Activated CD4-positive, alpha-beta T cell treated with anti-CD3 and anti-CD28 coated beads, Interleukin-2, amount 10 ng/mL, durations not matched to agents 7 days and 5 days (primary cell): ENCODE measurements at regions not wholly inside any gene's neighbourhood (a gene's known extent, or its start where the extent isn't known, plus 50 kb on each side); places are given as distances from the start of the nearest gene placed in this dataset.

ENCODE experiments used
- CTCF ChIA-PET: fragments of 350-600 bp; sonication (Branson Sonifier 250); formaldehyde crosslinking; loops from one replicate; lab custom pipeline; 2021; ENCODE audit warnings: antibody characterized with exemption; lab: Charles Lee
- POLR2A ChIA-PET: fragments of 350-600 bp; sonication (Branson Sonifier 250); formaldehyde crosslinking; loops from one replicate; lab custom pipeline; 2021; ENCODE audit warnings: antibody characterized with exemption; lab: Charles Lee
- DNase-seq: peaks from one replicate; pipeline ENCODE4 v3.0.0-alpha.2; 2020
- H3K27ac Mint-ChIP-seq: one replicate; pipeline ENCODE4 v1.8.0; 2021; ENCODE audit warnings: mild to moderate bottlenecking, moderate library complexity, mixed read lengths
- H3K27me3 Mint-ChIP-seq: one replicate; pipeline ENCODE4 v1.8.0; 2021; ENCODE audit warnings: mixed read lengths
- H3K36me3 Mint-ChIP-seq: one replicate; pipeline ENCODE4 v1.8.0; 2021; ENCODE audit warnings: low read depth, mixed read lengths
- H3K4me1 Mint-ChIP-seq: one replicate; pipeline ENCODE4 v1.8.0; 2021; ENCODE audit warnings: mixed read lengths
- H3K4me3 Mint-ChIP-seq: one replicate; pipeline ENCODE4 v1.8.0; 2021; ENCODE audit warnings: mild to moderate bottlenecking, moderate library complexity, mixed read lengths
- H3K9me3 Mint-ChIP-seq: one replicate; pipeline ENCODE4 v1.8.0; 2021; ENCODE audit warnings: mixed read lengths

- no peaks in the 10 kb centered on the region for H3K4me1 Mint-ChIP-seq
- H3K27ac Mint-ChIP-seq, result no peak overlapping the region
- H3K36me3 Mint-ChIP-seq, result no peaks in the 10 kb centered on the region
- H3K4me3 Mint-ChIP-seq, result no peak overlapping the region
- CTCF ChIA-PET, result no interaction called here
- POLR2A ChIA-PET, result no interaction called here
- H3K9me3 Mint-ChIP-seq, result no peaks in the 10 kb centered on the region
- H3K27me3 Mint-ChIP-seq, result no peaks in the 10 kb centered on the region
- DNase-seq, result no peak
Measured at GRCh38 chr12:124372831-124373230, 77.9 kb downstream of the RFLNA start.

DNA sequence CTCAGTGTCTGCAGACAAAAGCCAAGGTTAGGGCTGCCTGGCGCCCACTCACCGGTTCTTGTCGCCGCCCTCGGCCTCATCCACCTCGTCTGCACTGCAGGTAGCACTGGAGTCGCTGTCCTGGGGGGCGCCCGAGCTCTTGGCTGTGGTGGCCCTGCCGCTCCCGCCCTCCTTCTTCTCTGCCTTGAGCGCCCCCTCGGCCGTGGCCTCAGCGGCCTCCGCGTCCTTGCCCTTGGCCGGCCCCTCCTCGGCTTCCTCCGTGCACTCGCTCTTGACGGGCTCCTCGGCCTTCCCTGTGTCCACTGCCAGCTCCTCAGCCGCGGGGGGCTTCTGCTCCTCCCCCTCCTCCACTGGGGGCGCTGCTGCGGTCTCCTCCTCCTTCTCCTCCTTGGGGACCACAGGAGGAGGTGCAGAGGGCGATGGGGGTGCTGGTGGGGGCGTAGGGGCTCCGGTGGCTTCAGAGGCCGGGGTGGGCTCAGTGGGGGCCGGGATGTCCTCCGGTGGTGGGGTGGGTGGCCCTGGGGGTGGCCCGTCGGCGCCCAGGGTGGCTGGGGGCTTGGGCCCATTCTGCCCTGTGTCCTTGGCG is 77.2 kb downstream of the RFLNA start:
- no peaks in the 10 kb centered on the region for H3K9me3 Mint-ChIP-seq
- no peak for DNase-seq
- H3K36me3 Mint-ChIP-seq, result no peaks in the 10 kb centered on the region
- H3K4me3 Mint-ChIP-seq, result no peak overlapping the region
- no peaks in the 10 kb centered on the region for H3K4me1 Mint-ChIP-seq
- H3K27me3 Mint-ChIP-seq, result no peaks in the 10 kb centered on the region
- CTCF ChIA-PET, result interaction anchor here (0.6 kb wide), 1 partner anchor 306 kb away, joined by 3 read pairs; no protein-coding TSS in a partner anchor
- H3K27ac Mint-ChIP-seq, result no peak overlapping the region
- POLR2A ChIA-PET, result no interaction called here

DNA sequence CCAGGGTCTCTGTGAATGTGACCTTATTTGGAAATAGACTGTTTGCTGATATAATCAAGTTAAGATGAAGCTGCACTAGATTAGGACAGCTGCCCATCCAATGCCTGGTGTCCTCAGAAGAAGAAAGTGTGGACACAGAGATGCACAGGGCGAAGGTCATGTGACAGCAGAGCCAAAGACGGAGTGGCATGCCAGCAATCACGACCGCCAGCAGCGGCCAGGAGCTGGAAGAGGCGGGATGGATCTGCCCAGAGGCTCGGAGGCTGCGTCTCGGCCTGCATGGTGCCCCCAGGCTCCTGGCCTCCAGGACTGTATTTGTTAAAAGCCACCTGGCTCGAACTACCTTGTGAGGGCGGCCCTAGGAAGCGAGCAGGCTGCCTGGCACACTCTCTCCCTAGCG is 76.5 kb downstream of the RFLNA start:
- ChIA-PET CTCF (no interaction called here), POLR2A (no interaction called here)
- Mint-ChIP-seq H3K27ac (no peak overlapping the region), H3K27me3 (no peaks in the 10 kb centered on the region), H3K4me3 (no peak overlapping the region), H3K9me3 (no peaks in the 10 kb centered on the region), H3K4me1 (no peaks in the 10 kb centered on the region), H3K36me3 (no peaks in the 10 kb centered on the region)
- DNase-seq, result no peak

DNA sequence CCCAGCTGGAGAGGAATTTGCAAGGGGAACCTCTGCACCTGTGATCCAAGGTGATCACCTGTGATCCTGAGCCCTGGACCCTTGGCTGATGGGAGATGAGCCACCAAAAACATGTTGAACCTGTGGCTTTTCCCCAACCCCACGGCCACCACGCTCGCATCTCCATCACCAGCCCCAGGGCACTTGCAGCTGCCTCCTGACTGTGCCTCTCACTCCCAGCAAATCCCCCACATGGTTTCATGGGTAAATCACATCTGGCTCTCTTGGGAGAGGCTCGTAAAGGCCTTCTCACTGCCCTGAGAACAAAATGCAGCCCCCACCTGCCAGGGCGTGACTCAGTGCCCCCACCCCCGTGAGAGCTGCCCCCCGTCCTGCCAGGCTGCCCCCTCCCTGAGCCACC is 76.0 kb downstream of the RFLNA start:
- DNase-seq, result no peak
- Mint-ChIP-seq H3K36me3 (peaks cover 1% of the 10 kb centered on the region), H3K4me1 (no peaks in the 10 kb centered on the region), H3K27me3 (no peaks in the 10 kb centered on the region), H3K27ac (no peak overlapping the region), H3K4me3 (no peak overlapping the region), H3K9me3 (no peaks in the 10 kb centered on the region)
- POLR2A ChIA-PET, result no interaction called here
- CTCF ChIA-PET, result no interaction called here

DNA sequence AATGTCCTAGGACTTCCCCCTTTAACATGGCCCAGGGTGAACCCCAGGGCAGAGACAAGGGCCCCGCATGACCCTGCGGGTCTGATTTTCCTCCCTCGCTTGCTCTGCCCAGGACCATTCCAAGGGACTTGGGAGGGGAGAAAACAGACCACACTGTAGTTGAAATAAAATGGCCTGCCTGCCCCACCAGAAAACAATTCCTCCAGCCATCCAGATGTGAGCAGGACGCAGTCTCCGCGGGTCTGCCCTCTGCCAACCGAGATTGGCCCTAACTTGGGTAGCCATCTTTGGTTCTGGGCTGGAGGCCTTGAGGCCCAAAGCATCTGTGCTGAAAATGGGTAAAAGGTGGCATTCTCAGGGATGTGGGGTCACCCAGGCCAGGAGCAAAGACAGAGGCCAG is 75.5 kb downstream of the RFLNA start:
- Mint-ChIP-seq H3K4me3 (no peak overlapping the region), H3K36me3 (peaks cover 1% of the 10 kb centered on the region), H3K9me3 (no peaks in the 10 kb centered on the region), H3K27me3 (no peaks in the 10 kb centered on the region), H3K27ac (no peak overlapping the region), H3K4me1 (no peaks in the 10 kb centered on the region)
- CTCF ChIA-PET, result interaction anchor here (1.4 kb wide), 1 partner anchor 37 kb away, joined by 3 read pairs; no protein-coding TSS in a partner anchor
- DNase-seq, result no peak
- POLR2A ChIA-PET, result no interaction called here

DNA sequence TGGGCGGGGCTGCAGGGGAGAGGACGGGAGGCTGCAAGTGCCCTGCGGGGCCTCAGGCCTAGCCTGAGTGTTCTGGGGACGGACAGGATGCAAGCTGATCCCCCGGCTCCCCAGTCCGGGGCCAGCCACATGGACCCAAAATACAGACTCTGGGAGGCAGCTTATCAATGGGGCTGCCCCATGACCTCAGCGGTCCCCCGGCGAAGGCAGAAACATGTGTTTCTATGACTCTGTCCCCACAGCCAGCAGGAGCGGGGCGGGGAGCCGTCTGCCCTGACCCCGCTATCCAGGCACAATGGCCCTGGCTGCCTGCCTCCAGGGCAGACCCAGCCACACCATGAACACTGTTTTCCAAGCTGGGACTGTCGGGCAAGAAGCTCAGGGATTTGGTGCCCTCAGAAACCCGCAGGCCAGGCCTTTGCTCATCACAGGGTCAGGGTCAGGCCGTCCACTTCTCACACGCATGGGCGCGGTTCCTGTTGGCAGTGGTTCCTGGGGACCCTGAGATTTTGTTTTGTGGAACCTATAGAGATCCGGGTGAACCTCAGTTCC is 75.0 kb downstream of the RFLNA start:
- Mint-ChIP-seq H3K4me3 (no peak overlapping the region), H3K9me3 (no peaks in the 10 kb centered on the region), H3K36me3 (peaks cover 1% of the 10 kb centered on the region), H3K27me3 (no peaks in the 10 kb centered on the region), H3K4me1 (no peaks in the 10 kb centered on the region), H3K27ac (no peak overlapping the region)
- CTCF ChIA-PET, result interaction anchor here (1.4 kb wide), 1 partner anchor 36 kb away, joined by 3 read pairs; no protein-coding TSS in a partner anchor
- DNase-seq, result no peak
- POLR2A ChIA-PET, result no interaction called here

GRCh38 chr12:124369055-124369826 is 74.3 kb downstream of the RFLNA start:
- CTCF ChIA-PET, result interaction anchor here (1.4 kb wide), 1 partner anchor 36 kb away, joined by 3 read pairs; no protein-coding TSS in a partner anchor
- POLR2A ChIA-PET, result no interaction called here

GRCh38 chr12:124368421-124369032 is 73.6 kb downstream of the RFLNA start:
- ChIA-PET POLR2A (no interaction called here), CTCF (no interaction called here)
- no peak for DNase-seq
- Mint-ChIP-seq H3K36me3 (peaks cover 1% of the 10 kb centered on the region), H3K27ac (no peak overlapping the region), H3K9me3 (no peaks in the 10 kb centered on the region), H3K4me1 (no peaks in the 10 kb centered on the region), H3K27me3 (no peaks in the 10 kb centered on the region), H3K4me3 (no peak overlapping the region)

More at GRCh38 chr12:124369055-124369826, 74.3 kb downstream of the RFLNA start:
- H3K9me3 Mint-ChIP-seq, result no peaks in the 10 kb centered on the region
- H3K27ac Mint-ChIP-seq, result no peak overlapping the region
- no peak for DNase-seq
- no peaks in the 10 kb centered on the region for H3K27me3 Mint-ChIP-seq
- H3K4me3 Mint-ChIP-seq, result no peak overlapping the region
- peaks cover 1% of the 10 kb centered on the region for H3K36me3 Mint-ChIP-seq
- no peaks in the 10 kb centered on the region for H3K4me1 Mint-ChIP-seq

DNA sequence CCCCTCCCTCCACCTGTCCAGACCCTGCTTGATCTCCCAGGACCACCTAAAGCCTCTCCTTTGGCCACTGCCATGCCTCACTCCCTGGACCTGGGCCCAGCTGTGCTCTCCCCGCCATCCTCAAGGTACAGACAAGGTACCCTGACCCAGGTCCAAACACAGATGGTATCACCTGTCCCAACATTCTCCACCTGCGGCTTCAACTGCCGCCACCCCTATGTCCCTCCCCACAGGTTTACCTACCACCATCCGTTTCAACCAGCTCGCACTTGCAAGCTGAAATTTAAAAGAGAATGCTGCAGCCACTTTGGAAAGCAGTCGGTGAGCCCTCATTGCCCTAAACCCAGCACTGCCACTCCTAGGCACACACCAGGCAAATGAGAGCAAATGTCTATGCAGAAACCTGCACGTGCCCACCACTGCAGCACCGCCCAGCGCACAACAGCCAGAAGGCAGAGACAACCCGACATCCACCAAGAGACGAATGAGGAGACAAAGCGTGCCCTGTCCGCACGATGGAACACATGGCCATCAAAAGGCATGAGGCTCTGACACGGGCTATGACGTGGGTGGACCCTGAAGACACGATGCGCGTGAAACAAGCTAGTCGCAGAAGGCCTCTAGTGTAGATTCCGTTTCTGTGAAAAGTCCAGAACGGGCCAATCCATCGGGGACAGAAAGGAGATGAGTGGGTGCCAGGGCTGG is 71.0 kb downstream of the RFLNA start:
- H3K9me3 Mint-ChIP-seq, result no peaks in the 10 kb centered on the region
- peaks cover 5% of the 10 kb centered on the region for H3K36me3 Mint-ChIP-seq
- POLR2A ChIA-PET, result no interaction called here
- H3K4me3 Mint-ChIP-seq, result no peak overlapping the region
- no peaks in the 10 kb centered on the region for H3K4me1 Mint-ChIP-seq
- CTCF ChIA-PET, result no interaction called here
- DNase-seq, result no peak
- H3K27me3 Mint-ChIP-seq, result no peaks in the 10 kb centered on the region
- H3K27ac Mint-ChIP-seq, result no peak overlapping the region
